NT2/D1 (cell line): ENCODE measurements at regions not wholly inside any gene's neighbourhood (a gene's known extent, or its start where the extent isn't known, plus 50 kb on each side); places are given as distances from the start of the nearest gene placed in this dataset.
A peak's percentile ranks its signal among the peaks of the same experiment; 100 is the strongest.
"Not testable (repeated sequence)": the region's sequence is repeated elsewhere in the genome, so short reads cannot be mapped to it uniquely, and the experiment has no call there.

Source experiments
- DNase-seq: peaks from one replicate; pipeline ENCODE4 v3.0.0-alpha.2; 2011; ENCODE audit warnings: low read depth, low spot score
- H3K27me3 ChIP-seq: 2 replicates; pipeline ENCODE4 v1.6.0; 2011; ENCODE audit warnings: mild to moderate bottlenecking; ENCODE audit not compliant: insufficient read length, insufficient read depth
- H3K36me3 ChIP-seq: 2 replicates; pipeline ENCODE4 v1.6.1; 2011; ENCODE audit warnings: mild to moderate bottlenecking, low read length, mixed read lengths; ENCODE audit not compliant: insufficient read depth, insufficient read length
- H3K4me1 ChIP-seq: 2 replicates; pipeline ENCODE4 v1.5.1; 2011; ENCODE audit not compliant: insufficient read depth, insufficient read length
- H3K4me3 ChIP-seq: 2 replicates; pipeline ENCODE4 v1.5.1; 2011; ENCODE audit warnings: low read depth; ENCODE audit not compliant: insufficient read length
- H3K9ac ChIP-seq: 2 replicates; pipeline ENCODE4 v1.6.0; 2011; ENCODE audit warnings: low read depth; ENCODE audit not compliant: insufficient read length
- H3K9me3 ChIP-seq: 2 replicates; pipeline ENCODE4 v1.5.1; 2011; ENCODE audit warnings: mild to moderate bottlenecking, low read length; ENCODE audit not compliant: insufficient read depth
- SUZ12 ChIP-seq: IDR thresholded peaks from 2 replicates; pipeline ENCODE4 v1.6.1; 2011; ENCODE audit not compliant: insufficient read length, insufficient read depth; ENCODE audit errors: extremely low read depth
- YY1 ChIP-seq: IDR thresholded peaks from 2 replicates; pipeline ENCODE4 v1.6.1; 2011; ENCODE audit not compliant: insufficient read length, insufficient read depth
- ZNF274 ChIP-seq: IDR thresholded peaks from 2 replicates; pipeline ENCODE4 v1.6.1; 2011; ENCODE audit warnings: mild to moderate bottlenecking, low read depth, low read length

DNA sequence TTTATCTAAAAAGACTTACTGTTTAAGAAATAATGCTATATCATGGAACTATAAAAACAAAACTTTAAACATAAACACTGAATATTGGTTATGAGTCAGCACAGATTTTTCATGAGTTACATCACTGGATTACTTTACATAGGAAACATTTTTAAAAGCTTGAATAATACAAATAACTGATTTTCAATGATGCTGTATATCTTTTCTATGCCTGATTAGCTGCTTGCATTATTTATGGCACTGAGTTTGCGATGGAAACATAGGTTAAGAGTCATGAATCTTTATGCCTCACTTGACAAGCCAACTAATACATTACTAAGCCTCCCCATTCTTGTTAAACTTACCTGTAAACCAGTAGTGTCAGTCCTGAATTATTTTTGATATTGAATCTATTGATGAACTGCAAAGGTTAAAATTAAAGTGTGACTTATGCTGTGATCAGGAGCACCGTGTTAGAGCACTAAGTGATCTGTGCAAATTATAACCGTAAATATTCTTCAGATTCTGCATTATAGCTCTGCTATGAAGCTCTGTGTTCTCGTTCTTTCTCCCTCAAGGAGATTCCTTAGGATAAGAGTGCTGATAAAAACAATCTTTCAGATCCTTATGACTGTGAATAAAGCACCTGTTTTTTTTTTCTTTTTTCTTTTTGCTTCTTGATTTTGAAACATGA lies 437.3 kb upstream of the BCHE start:
- Histone ChIP-seq H3K36me3 (no peaks in the 10 kb centered on the region), H3K9ac (no peak overlapping the region), H3K27me3 (no peaks in the 10 kb centered on the region), H3K9me3 (no peaks in the 10 kb centered on the region), H3K4me1 (no peaks in the 10 kb centered on the region), H3K4me3 (no peak overlapping the region)
- DNase-seq = no peak
- TF ChIP-seq ZNF274 (no peak), YY1 (no peak), SUZ12 (no peak)

DNA sequence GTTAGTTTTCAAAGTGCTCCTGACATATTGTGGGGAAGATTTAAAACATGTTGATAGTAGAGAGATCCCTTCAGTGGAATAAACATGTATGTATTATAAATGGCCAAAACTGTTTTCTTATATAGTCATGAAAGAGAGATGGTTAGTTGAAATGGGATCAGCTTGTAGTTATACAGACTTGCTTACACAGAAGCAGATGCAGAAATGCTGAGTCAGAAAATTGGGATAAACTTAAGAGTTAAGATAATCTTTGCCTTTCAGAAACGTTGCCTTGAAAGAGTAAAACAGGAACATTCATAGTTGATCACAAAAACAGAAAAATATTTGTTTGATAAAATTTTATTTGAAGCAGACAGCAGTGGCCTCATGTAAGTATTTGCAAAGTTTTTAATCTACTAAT lies 433.2 kb upstream of the BCHE start:
- TF ChIP-seq YY1 (no peak), SUZ12 (no peak), ZNF274 (no peak)
- H3K4me3 ChIP-seq = no peak overlapping the region
- DNase-seq = no peak
- no peaks in the 10 kb centered on the region for H3K36me3 ChIP-seq
- no peaks in the 10 kb centered on the region for H3K4me1 ChIP-seq
- no peak overlapping the region for H3K9ac ChIP-seq
- no peaks in the 10 kb centered on the region for H3K9me3 ChIP-seq
- no peaks in the 10 kb centered on the region for H3K27me3 ChIP-seq

DNA sequence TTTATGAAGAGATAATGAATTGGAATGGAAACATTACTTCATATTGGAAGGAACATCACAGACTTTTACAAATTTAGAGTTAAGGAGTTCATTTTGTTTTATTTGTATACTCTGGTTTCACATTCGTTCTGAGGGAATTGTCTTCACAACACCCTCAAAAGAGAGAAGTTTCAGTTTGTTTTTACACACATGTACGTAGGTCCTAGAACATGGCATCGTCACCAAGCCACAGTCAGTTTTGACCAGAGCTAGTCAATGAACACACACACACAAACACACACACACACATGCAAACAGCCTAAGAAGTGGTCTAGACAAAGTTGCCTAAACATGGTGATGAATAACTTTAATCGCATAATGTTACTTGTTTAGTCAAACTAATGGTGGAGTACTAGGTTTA lies 427.9 kb upstream of the BCHE start:
- no peaks in the 10 kb centered on the region for H3K36me3 ChIP-seq
- no peaks in the 10 kb centered on the region for H3K27me3 ChIP-seq
- TF ChIP-seq SUZ12 = no peak
- TF ChIP-seq ZNF274 = no peak
- TF ChIP-seq YY1 = no peak
- no peaks in the 10 kb centered on the region for H3K4me1 ChIP-seq
- no peaks in the 10 kb centered on the region for H3K9me3 ChIP-seq
- H3K4me3 ChIP-seq = no peak overlapping the region
- no peak for DNase-seq
- H3K9ac ChIP-seq = no peak overlapping the region

DNA sequence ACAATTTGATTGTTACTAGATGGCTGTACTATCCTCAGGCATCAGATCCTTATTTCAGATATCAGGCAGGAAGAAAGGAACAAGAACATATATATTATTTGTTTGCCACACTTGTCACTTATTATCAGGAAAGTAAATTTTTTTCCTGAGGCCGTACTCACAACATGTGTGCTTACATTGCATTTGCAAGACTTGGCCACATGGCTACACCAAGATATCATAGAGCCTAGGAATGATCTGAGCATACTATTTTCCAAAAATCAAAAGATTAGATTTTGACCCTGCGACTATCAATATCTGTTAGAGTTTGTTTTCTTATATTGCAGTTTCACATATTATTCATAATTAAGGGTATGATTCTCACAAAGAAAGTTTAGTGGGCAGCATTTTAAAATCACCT lies 426.2 kb upstream of the BCHE start:
- DNase-seq = no peak

DNA sequence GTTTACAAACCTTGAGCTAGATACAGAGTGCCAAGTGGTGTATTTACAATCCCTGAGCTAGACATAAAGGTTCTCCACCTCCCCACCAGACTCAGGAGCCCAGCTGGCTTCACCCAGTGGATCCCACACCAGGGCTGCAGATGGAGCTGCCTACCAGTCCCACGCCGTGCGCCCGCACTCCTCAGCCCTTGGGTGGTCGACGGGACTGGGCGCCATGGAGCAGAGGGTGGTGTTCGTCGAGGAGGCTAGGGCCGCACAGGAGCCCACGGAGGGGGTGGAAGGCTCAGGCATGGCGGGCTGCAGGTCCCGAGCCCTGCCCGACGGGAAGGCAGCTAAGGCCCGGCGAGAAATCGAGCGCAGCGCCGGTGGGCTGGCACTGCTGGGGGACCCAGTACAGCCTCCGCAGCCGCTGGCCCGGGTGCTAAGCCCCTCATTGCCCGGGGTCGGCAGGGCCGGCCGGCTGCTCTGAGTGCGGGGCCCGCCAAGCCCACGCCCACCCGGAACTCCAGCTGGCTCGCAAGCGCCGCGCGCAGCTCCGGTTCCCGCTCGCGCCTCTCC lies 421.1 kb upstream of the BCHE start:
- not testable (repeated sequence) for H3K27me3 ChIP-seq, H3K9me3 ChIP-seq, H3K4me3 ChIP-seq, DNase-seq, H3K36me3 ChIP-seq, H3K9ac ChIP-seq, H3K4me1 ChIP-seq

More for the DNA sequence above, 426.2 kb upstream of the BCHE start:
- Histone ChIP-seq H3K36me3 (no peaks in the 10 kb centered on the region), H3K4me3 (no peak overlapping the region), H3K9me3 (no peaks in the 10 kb centered on the region), H3K27me3 (no peaks in the 10 kb centered on the region), H3K4me1 (no peaks in the 10 kb centered on the region), H3K9ac (no peak overlapping the region)
- no peak for TF ChIP-seq YY1
- no peak for TF ChIP-seq ZNF274
- TF ChIP-seq SUZ12 = no peak

DNA sequence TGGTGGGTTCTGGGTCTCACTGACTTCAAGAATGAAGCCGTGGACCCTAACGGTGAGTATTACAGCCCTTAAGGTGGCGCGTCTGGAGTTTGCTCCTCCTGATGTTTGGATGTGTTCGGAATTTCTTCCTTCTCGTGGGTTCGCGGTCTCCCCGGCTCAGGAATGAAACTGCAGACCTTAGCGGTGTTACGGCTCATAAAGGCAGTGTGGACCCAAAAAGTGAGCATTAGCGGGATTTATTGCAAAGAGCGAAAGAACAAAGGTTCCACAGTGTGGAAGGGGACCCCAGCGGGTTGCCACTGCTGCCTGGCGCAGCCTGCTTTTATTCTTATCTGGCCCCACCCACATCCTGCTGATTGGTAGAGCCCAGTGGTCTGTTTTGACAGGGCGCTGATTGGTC lies 420.5 kb upstream of the BCHE start:
- TF ChIP-seq ZNF274 (no peak), SUZ12 (no peak), YY1 (no peak)
- Histone ChIP-seq H3K4me1 (no peaks in the 10 kb centered on the region), H3K9me3 (no peaks in the 10 kb centered on the region), H3K27me3 (no peaks in the 10 kb centered on the region), H3K36me3 (no peaks in the 10 kb centered on the region), H3K4me3 (no peak overlapping the region), H3K9ac (no peak overlapping the region)
- no peak for DNase-seq

DNA sequence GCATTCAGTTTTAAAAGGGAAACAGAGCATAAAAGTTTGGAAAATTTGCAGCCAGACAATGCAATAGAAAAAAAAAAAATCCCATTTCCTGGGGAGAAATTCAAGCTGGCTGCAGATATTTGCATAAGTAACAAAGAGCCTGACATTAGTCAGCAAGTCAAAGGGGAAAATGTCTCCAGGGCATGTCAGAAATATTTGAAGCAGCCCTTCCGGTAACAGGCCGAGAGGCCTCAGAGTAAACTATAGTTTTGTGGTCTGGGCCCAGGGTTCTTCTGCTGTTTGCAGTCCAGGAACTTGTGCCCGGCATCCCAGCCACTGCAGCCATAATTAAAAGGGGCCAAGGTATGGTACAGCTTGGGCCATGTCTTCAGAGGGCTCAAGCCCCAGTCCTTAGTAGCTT lies 411.6 kb upstream of the BCHE start:
- Histone ChIP-seq H3K27me3 (no peaks in the 10 kb centered on the region), H3K4me1 (no peaks in the 10 kb centered on the region), H3K36me3 (no peaks in the 10 kb centered on the region), H3K9me3 (peaks cover 44% of the 10 kb centered on the region), H3K4me3 (no peak overlapping the region), H3K9ac (no peak overlapping the region)
- no peak for TF ChIP-seq ZNF274
- TF ChIP-seq SUZ12 = no peak
- no peak for TF ChIP-seq YY1
- peak; percentile 33 for DNase-seq
